Activated T-cell treated with anti-CD3 and anti-CD28 coated beads for 24 hours (primary cell): ENCODE measurements at regions not wholly inside any gene's neighbourhood (a gene's known extent, or its start where the extent isn't known, plus 50 kb on each side); places are given as distances from the start of the nearest gene placed in this dataset.

Experiments used
- DNase-seq: peaks from one replicate; pipeline ENCODE4 v3.0.0-alpha.2; 2020; ENCODE audit warnings: low read depth

- DNase-seq: no peak
Measured at GRCh38 chr2:30368258-30368657, 78.8 kb upstream of the LCLAT1 start.

DNA sequence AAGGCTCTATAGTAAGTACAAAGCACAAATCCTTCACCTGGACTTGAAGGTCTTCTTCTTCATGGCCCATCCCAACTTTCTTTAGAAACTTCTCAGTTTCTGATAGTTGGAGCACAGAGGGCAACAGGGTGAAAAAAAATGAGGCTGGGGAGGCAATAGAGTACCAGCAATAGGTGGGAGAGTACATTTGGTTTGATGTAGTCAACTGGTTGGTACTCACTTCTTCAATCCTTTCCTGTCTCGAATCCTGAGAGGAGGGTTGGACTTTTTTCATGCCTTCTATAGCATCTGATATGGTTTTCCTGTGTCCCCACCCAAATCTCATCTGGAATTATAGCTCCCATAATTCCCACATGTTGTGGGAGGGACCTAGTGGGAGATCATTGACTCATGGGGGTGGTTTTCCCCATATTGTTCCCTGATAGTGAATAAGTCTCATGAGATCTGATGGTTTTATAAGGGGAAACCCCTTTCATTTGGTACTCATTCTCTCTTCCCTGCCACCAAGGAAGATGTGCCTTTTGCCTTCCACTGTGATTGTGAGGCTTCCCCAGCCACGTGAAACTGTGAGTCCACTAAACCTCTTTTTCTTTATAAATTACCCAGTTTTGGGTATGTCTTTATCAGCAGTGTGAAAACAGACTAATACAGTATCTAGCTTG is 75.9 kb upstream of the LCLAT1 start:
- no peak for DNase-seq

DNA sequence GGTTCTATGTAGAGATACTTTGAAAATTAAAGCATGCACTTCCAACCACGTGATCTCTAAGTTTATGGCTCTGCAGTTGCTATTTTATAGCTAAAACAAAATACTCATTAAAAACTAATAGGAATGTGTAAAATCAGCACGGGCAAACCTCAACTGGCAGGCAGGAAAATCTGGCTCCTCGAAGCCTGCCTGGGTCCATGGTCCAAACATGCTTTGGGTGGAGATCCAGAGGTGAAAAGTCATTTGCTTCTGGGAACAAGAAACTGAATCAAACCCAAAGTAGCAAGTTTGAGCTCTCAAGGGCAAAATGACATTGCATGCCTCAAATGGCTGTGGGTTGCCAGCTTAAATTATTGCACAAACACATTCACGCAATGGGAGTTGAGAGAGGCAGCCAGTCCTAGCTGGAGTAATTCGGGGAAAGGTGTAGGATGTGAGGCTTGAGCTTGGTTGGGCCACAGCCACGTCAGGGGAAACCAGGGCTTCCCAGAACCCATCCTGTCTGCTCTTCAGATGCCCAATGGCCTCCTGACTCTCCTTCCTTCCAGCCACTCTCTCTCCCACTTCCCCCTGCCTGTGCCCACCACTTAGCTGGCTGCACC is 75.2 kb upstream of the LCLAT1 start:
- no peak for DNase-seq

DNA sequence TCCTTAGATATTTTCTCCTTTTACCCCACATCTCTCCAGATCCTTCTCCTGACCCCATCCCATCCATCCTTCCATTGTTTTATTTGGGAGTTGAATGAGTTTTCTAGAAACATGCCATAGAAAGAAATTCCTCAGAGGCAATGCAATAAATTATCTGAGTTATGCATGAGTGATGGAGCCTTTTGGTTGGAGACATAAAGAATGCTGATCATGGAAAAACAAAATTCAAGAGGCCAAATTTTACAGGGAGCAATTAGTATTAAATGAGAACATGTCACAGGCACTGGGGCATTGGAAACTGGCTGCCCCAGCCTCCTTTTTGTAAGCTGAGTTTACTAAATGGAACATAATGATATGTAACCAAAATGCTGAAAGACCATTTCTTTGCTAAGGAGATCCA is 74.2 kb upstream of the LCLAT1 start:
- no peak for DNase-seq

DNA sequence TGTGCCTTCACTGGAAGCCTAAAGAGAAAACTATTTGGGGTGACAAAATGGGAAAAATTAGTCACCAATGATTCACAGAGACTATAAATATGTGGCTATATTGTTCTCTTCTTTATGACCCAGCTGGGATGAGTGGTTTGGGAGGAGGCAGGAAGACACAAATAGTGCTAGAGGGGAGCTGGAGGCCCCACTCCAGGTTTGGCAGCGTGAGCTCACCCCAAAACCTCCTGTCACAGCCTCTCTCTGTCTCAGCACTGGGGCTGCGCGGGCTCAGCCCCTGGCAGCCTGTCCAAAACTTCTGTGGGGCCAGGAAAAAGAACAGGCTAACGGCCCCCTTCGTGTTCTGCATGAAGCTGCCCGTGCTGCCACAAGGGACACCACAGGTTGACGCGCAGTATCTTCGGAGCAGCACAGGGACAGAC is 73.2 kb upstream of the LCLAT1 start:
- no peak for DNase-seq

DNA sequence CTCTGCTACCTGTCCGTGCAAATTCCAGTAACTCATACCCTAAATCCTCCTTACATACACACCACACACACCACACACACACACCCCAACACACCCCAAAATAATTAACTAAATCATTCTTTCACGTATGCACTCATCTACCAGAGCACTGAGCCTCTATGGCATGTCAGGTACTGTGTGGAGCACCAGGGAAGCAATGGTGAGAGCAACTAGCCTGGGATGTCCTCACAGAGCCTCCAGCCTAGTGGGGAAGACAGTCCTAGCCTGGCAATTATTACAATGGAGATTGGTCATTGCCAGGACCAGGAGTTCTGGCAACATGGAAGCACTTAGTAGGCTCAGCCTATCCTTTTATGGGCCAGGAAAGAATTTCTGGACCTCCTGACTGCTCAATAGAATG is 72.7 kb upstream of the LCLAT1 start:
- no peak for DNase-seq

DNA sequence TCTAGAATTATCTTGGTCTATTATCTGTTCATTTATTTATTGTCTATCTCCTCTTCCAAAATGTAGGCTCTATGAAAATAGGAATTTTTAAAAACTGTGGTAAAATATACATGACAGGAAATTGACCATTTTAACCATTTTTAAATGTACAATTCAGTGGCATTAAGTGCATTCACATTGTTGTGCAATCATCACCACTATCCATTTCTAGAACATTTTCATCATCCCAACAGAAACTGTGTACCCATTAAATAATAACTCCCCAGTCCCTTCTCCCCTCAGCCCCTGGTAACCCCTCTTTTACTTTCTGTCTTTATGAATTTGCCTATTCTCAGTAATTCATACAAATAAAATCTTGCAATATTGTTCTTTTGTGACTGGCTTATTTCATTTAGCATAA is 71.1 kb upstream of the LCLAT1 start:
- no peak for DNase-seq

GRCh38 chr2:30379481-30379880 is 67.6 kb upstream of the LCLAT1 start:
- no peak for DNase-seq

DNA sequence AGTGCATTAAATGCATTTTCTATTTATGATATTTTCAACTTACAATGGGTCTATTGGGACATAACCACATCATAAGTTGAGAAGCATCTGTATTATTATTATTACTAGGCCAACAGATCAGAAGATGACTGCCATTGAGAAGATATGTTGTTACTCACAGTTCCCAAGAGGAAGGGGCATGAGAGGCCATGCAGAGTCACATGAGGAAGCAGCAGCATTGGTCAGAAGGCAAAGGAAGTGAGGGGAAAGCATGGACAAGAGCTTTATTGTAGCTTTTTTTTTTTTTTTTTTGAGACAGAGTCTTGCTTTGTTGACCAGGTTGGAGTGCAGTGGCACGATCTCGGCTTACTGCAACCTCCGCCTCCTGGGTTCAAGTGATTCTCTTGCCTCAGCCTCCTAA is 66.2 kb upstream of the LCLAT1 start:
- DNase-seq: no peak

GRCh38 chr2:30382162-30382783 is 64.8 kb upstream of the LCLAT1 start:
- no peak for DNase-seq

- DNase-seq: no peak
Measured at GRCh38 chr2:30382995-30383394, 64.1 kb upstream of the LCLAT1 start.

DNA sequence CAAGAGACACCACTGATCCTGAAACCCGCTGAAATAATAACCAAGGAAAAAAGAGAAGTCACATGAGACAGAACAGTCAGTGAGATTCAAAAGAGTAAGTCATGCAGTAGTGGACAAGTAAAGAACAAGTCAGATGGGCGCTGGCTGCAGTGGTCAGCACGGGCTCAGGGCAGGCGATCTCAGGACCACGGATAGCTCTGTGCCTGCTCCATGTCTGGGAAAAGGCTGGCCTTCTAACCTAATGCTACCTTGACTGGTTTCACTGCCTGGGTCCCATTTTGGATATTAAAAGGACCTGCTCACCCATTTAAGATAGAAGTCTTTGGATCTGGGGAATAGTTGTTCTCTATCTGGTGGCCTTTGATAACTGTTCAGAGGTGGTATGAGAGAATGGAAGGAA is 61.7 kb upstream of the LCLAT1 start:
- DNase-seq: no peak

DNA sequence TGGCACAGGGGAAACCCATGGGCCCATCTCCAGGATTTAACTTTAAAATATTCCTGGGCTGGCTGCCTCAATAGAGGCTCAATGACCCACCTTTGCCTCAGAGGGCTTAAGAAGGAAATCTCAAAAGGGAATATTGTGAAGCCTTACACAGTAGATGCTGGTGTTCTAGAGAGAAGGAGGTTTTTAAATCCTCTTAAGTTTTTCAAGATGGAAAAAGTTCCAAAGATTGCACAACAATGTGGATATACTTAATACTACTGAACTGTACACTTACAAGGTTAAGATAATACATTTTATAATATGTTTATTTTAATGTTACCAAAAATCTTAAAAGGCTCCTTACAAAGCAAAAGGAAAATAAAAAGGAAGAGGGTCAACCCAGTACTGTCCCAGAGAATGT is 54.9 kb upstream of the LCLAT1 start:
- DNase-seq: no peak

GRCh38 chr2:30393510-30393909 is 53.5 kb upstream of the LCLAT1 start:
- no peak for DNase-seq

DNA sequence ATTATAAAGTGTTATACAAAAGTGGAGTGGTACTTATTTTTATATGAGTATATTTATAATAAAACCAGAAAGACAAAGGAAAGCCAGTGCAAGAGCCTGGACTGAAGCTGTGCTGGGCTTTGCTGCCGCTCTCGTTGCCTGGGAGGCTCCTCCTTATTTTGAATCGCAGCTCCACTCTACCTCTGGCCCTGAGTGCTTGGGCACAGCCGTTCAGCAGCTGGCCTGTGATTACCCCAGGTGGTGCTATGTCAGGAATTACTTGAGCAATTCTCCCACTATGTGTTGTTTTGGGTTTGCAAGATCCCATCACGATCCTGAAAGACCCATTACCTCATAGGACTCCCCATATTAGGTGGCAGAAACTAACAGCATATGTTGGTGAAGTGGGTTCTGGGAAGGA is 53.0 kb upstream of the LCLAT1 start:
- DNase-seq: no peak

DNA sequence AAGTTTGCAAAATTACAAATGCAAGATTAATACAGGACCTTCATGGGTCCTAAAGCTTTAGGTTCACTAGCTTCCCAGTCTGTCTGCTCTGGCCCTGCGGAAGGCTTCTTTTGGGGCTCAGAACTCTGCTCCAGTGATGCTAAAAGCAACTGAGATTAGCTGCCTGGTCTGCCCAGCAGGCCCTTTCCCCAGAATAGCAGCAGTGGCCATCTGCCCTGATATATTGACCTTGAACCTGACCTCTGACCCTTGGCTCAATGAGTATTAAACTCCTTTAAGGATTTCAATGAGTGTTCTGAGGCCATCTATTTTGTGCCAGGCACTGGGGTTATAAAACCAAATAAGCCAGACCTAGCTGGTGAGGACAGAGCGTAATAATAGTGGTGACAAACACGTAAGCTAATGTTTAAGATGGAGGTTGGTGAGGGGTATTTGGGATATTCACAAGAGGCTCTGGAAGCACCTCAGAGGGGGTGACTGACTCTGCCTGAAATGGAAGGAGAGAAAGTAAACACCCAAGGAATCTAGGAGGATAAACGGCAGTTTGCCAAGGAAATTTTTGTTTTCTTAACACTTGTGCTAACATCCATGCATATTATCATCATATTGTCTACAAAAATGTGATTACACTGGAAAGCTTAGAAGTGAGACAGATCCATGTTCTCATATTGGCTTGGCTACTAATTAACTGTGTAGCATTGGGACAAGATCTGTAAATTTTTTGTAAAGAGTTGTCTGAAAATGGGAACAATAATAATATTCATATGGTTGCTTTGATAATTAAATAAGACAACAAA is 50.4 kb upstream of the LCLAT1 start:
- DNase-seq: no peak
